ENCODE measurements at regions not wholly inside any gene's neighbourhood (a gene's known extent, or its start where the extent isn't known, plus 50 kb on each side); places are given as distances from the start of the nearest gene placed in this dataset.

DNA sequence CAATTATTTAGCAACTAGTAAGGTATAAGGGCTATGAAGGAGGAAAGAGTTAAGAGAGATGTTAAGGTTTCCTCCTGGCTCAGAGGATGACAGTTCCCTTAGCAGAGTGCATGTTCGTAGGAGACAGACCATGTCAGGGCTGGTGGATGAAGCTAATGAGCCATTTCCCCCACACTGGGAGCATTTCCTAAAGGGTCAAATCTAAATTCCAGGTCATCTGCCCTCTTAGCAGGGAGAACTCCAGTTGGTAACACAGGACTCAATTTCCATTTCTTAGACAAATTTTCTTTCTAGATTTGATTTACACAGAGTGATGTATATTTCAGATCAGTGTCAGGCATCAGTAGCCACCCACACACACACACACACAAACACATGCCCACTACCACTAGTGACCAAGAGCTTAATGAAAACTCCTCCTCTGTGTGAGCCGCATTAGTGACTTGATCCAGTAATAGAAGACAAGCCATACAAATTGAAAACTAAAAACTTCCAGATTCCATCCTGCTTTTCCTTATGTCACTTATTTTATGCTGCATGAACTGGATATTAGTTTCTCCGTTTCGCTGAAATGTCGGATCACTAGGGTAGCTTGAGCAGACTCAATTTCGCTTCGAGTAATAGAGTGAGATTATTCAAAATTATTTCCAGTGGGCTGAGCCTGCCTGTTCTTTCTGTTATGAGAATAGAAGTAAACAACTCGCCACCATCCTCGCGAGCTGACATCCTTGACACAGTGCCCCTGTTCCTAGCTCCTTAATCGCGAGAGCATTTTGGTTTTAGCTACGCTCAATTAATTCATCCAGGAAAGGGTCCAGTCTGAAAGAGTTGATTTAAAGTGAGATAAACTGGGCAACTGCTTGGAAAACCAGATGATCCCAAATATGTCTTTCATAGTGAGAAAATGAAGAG is 582.6 kb downstream of the SOX6 start:
- ATAC-seq (no peak), DNase-seq (no peak), FAIRE-seq (no peak)
- Histone ChIP-seq H3K36me3 (no peaks in the 10 kb centered on the region), H3K9me3 (no peaks in the 10 kb centered on the region), H3K4me1 (peaks cover 11 to 20% (median 11%) of the 10 kb centered on the region in 3 donors), H3K27me3 (no peaks in the 10 kb centered on the region), H3K4me3 (no peak overlapping the region), H3K27ac (no peak overlapping the region)
- TF ChIP-seq, protein P1, sequence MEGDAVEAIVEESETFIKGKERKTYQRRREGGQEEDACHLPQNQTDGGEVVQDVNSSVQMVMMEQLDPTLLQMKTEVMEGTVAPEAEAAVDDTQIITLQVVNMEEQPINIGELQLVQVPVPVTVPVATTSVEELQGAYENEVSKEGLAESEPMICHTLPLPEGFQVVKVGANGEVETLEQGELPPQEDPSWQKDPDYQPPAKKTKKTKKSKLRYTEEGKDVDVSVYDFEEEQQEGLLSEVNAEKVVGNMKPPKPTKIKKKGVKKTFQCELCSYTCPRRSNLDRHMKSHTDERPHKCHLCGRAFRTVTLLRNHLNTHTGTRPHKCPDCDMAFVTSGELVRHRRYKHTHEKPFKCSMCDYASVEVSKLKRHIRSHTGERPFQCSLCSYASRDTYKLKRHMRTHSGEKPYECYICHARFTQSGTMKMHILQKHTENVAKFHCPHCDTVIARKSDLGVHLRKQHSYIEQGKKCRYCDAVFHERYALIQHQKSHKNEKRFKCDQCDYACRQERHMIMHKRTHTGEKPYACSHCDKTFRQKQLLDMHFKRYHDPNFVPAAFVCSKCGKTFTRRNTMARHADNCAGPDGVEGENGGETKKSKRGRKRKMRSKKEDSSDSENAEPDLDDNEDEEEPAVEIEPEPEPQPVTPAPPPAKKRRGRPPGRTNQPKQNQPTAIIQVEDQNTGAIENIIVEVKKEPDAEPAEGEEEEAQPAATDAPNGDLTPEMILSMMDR (IDR thresholded peaks at IDR 0.05), result no peak
- intact Hi-C loops (cut with DNase I), result no loop called here
- WGBS, 2 donors, result 85 to 88% methylated on average over 13 of the region's 13 CpGs

DNA sequence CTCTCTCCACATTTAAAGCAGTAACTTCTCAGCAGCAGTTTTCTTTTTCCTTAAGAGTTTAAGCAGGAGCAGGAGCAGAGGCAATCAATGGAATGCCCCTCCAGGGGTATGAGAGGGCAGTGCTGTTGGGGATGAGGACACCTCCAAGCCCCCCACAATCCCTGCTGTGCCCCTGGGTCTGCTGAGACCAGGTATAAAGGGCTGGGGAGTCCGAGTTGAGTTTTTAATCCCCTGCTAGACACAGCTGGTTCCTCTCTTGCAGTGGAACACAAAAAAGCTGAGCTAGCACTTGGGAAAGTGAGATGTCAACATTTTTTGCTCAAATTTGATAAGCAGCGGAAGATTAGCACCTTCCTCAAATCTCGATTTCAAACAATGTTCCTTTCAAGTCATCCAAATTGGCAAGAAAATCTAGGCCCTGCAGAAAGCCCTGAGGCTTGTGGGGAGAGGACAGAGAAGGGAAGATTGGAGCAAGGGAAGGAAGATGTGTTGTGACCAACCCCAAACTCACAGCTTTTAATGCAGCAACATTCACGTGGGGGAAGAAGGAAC is 581.9 kb downstream of the SOX6 start:
- DNase-seq (no peak), ATAC-seq (peak in 1 of 4 donors; percentile 12), FAIRE-seq (no peak)
- intact Hi-C loops (cut with DNase I), result no loop called here
- Histone ChIP-seq H3K9me3 (no peaks in the 10 kb centered on the region), H3K36me3 (no peaks in the 10 kb centered on the region), H3K27me3 (no peaks in the 10 kb centered on the region), H3K4me3 (no peak overlapping the region), H3K27ac (no peak overlapping the region), H3K4me1 (peaks cover 4 to 14% (median 7%) of the 10 kb centered on the region in 3 donors)
- whole genome bisulfite sequencing, 2 donors, result 26 to 33% methylated on average over 4 of the region's 4 CpGs
- TF ChIP-seq, protein P1 (IDR thresholded peaks at IDR 0.05), result no peak

DNA sequence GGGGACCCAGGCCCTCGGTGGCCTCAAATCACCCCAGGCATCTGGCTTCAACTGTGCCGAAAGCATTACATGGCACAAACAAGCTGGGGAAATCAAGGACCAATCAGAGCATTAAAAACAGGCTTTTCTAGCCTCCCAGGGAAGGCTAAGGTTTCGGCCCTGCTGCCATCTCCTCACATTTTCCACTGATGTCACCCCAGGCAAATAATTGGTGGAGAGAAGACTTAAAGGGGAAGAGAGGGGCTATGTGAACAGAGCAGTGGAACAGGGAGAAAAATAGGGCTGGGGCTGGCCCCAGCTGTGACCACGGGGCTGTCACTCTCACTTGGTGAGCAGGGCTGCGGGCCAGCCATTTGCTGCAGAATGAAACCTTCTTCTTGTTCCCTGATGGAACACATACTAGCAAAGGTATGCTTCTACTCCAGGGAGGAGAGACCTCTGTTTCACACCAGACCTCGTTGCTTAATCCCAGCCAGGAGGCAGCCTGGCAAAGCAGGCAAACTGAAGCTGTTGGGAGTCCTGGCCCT is 581.3 kb downstream of the SOX6 start:
- no peak overlapping the region for H3K27ac ChIP-seq
- ATAC-seq (peak; percentile 40 to 56 (median 50)), FAIRE-seq (no peak), DNase-seq (no peak)
- H3K27me3 ChIP-seq, result no peaks in the 10 kb centered on the region
- no peak overlapping the region for H3K4me3 ChIP-seq
- 55 to 71% methylated on average over 6 of the region's 6 CpGs for WGBS, 2 donors
- no peaks in the 10 kb centered on the region for H3K36me3 ChIP-seq
- TF ChIP-seq, protein P1 (IDR thresholded peaks at IDR 0.05), result no peak
- H3K9me3 ChIP-seq, result no peaks in the 10 kb centered on the region
- intact Hi-C loops (cut with DNase I), result no loop called here
- peaks cover 0 to 11% (median 3%) of the 10 kb centered on the region in 3 donors for H3K4me1 ChIP-seq

DNA sequence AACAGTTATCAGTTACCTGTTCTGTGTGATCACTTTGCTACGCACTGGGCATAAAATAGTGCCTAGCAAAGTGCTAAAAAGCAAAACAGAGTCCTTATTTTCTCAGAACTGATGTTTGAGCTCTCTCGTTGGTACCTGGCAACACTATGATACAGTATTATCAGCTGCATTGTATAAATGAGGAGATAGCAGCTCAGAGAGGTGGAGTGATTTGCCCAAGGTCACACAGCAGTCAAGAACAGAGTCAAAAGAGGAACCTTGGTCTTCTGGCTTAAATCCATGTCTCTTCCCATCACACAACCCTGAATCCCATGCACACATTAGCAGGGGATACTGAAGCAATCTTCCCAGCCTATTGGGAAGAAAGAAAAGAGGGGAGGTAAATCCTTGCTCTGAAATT is 580.5 kb downstream of the SOX6 start:
- H3K36me3 ChIP-seq, result no peaks in the 10 kb centered on the region
- no peak for ATAC-seq
- no peak overlapping the region for H3K27ac ChIP-seq
- intact Hi-C loops (cut with DNase I), result no loop called here
- 59 to 61% methylated on average over 2 of the region's 2 CpGs for WGBS, 2 donors
- FAIRE-seq, result no peak
- no peaks in the 10 kb centered on the region for H3K27me3 ChIP-seq
- no peak for DNase-seq
- no peaks in the 10 kb centered on the region for H3K9me3 ChIP-seq
- peaks cover 0 to 11% (median 3%) of the 10 kb centered on the region in 3 donors for H3K4me1 ChIP-seq
- no peak overlapping the region for H3K4me3 ChIP-seq
- TF ChIP-seq, protein P1 (IDR thresholded peaks at IDR 0.05), result no peak
